GM21360 (cell line): ENCODE measurements at regions not wholly inside any gene's neighbourhood (a gene's known extent, or its start where the extent isn't known, plus 50 kb on each side); places are given as distances from the start of the nearest gene placed in this dataset.
"Not testable (repeated sequence)": the region's sequence is repeated elsewhere in the genome, so short reads cannot be mapped to it uniquely, and the experiment has no call there.

Experiments
- ATAC-seq: cut with Tn5 transposase; IDR thresholded peaks from one replicate; pipeline ENCODE4 v1.9.1; 2021; ENCODE audit warnings: mild to moderate bottlenecking, moderate library complexity; ENCODE audit not compliant: unreplicated experiment

DNA sequence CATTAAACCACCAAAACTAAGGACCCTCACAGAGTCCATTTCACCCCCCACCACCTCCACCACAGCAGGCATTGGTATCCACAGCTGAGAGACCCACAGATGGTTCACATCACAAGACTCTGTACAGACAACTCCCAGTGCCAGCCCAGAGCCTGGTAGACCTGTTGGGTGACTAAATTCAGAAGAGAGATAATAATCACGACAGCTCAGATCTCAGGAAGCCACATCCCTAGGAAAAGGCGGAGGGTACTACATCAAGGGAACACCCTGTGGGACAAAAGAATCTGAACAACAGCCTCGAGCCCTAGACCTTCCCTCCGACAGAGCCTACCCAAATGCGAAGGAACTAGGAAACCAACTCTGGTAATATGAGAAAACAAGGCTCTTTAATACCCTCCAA, 51.4 kb upstream of the TMEM45B start:
- ATAC-seq: not testable (repeated sequence)
